Endothelial cell of umbilical vein (primary cell): ENCODE measurements at regions not wholly inside any gene's neighbourhood (a gene's known extent, or its start where the extent isn't known, plus 50 kb on each side); places are given as distances from the start of the nearest gene placed in this dataset.

Experiments
- BruUV-seq: library from RNA; stranded (reverse); fragments of 400-500 nt; replicated peaks from 2 replicates; lab custom pipeline; 2021; lab: Mats Ljungman, UMichigan
- CTCF ChIA-PET: fragments of 300-600, 350-600 bp; sonication (Branson Sonifier 250); formaldehyde crosslinking; loops from one replicate; lab custom pipeline; 2021; ENCODE audit warnings: antibody characterized with exemption, inconsistent platforms; lab: Charles Lee
- POLR2A ChIA-PET: fragments of 300-600, 350-600 bp; sonication (Branson Sonifier 250); formaldehyde crosslinking; loops from one replicate; lab custom pipeline; 2021; ENCODE audit warnings: antibody characterized with exemption, inconsistent platforms; lab: Charles Lee
- DNase-seq: peaks from one replicate; pipeline ENCODE4 v3.0.0-alpha.2; 2011; ENCODE audit warnings: low read depth, low spot score
- FAIRE-seq: peaks from 2 replicates; lab custom pipeline; 2011; peaks lifted over from hg19 to GRCh38; lab: Jason Lieb, UNC
- H2AFZ ChIP-seq: 2 replicates; pipeline ENCODE4 v1.6.0; 2012; ENCODE audit warnings: low read depth, low read length, control low read depth, inconsistent platforms
- H3K27ac ChIP-seq: 2 replicates; pipeline ENCODE4 v1.5.1; 2011; ENCODE audit warnings: low read depth, mild to moderate bottlenecking, control low read depth, low read length, moderate library complexity; ENCODE audit not compliant: insufficient read depth
- H3K27me3 ChIP-seq, 2 experiments: 2 replicates each; pipeline versions ENCODE4 v1.6.0 to v1.6.1; 2011; ENCODE audit warnings: low read length in 2 of 2, mixed read lengths in 1 of 2; ENCODE audit not compliant: control insufficient read depth in 2 of 2, insufficient read depth in 2 of 2
- H3K36me3 ChIP-seq, 2 experiments: 2 replicates in 1 of 2; 3 replicates in 1 of 2; pipeline ENCODE4 v1.5.1; 2011; ENCODE audit warnings: low read length in 2 of 2, mild to moderate bottlenecking in 1 of 2, moderate library complexity in 1 of 2; ENCODE audit not compliant: control insufficient read depth in 2 of 2, insufficient read depth in 2 of 2; ENCODE audit errors: extremely low read depth in 1 of 2
- H3K4me1 ChIP-seq: 3 replicates; pipeline ENCODE4 v1.5.1; 2011; ENCODE audit warnings: mild to moderate bottlenecking, low read length; ENCODE audit not compliant: control insufficient read depth, insufficient read depth; ENCODE audit errors: extremely low read depth
- H3K4me2 ChIP-seq: 2 replicates; pipeline ENCODE4 v1.6.1; 2011; ENCODE audit warnings: low read length, control low read depth, mixed read lengths; ENCODE audit not compliant: insufficient read depth
- H3K4me3 ChIP-seq, 3 experiments: fragments of 200-600 bp in 1 of 3; sonication (generic), shearing (Covaris generic) in 1 of 3; replicated peaks in 1 of 3; 2 replicates each; pipeline ENCODE4 v1.5.1; 2011 to 2016; ENCODE audit warnings: control low read depth in 3 of 3, low read length in 3 of 3, mild to moderate bottlenecking in 2 of 3, inconsistent platforms in 1 of 3, low read depth in 1 of 3, moderate library complexity in 1 of 3; ENCODE audit not compliant: insufficient read depth in 1 of 3
- H3K79me2 ChIP-seq: 2 replicates; pipeline ENCODE4 v1.6.0; 2012; ENCODE audit warnings: low read length, inconsistent platforms; ENCODE audit not compliant: control insufficient read depth, insufficient read depth
- H3K9ac ChIP-seq: replicated peaks from 2 replicates; pipeline ENCODE3; 2011; ENCODE audit warnings: low read length, control low read depth; ENCODE audit not compliant: insufficient read depth; ENCODE audit errors: extremely low read depth
- H3K9me1 ChIP-seq: replicated peaks from 3 replicates; pipeline ENCODE4 v1.6.0; 2011; ENCODE audit warnings: mild to moderate bottlenecking, low read length; ENCODE audit not compliant: control insufficient read depth, insufficient read depth; ENCODE audit errors: extremely low read depth
- H3K9me3 ChIP-seq: replicated peaks from 2 replicates; pipeline ENCODE4 v1.5.1; 2012; ENCODE audit warnings: low read length, inconsistent platforms; ENCODE audit not compliant: control insufficient read depth, insufficient read depth
- H4K20me1 ChIP-seq: replicated peaks from 2 replicates; pipeline ENCODE3; 2011; ENCODE audit warnings: mild to moderate bottlenecking, low read length; ENCODE audit not compliant: control insufficient read depth, insufficient read depth; ENCODE audit errors: extremely low read depth
- EZH2 ChIP-seq: IDR thresholded peaks from 2 replicates; pipeline ENCODE4 v1.6.1; 2012; ENCODE audit warnings: borderline replicate concordance, low read depth, mild to moderate bottlenecking, moderate library complexity, low read length, inconsistent platforms; ENCODE audit not compliant: severe bottlenecking
- FOS ChIP-seq: IDR thresholded peaks from 2 replicates; pipeline ENCODE4 v1.6.1; 2011; ENCODE audit warnings: mild to moderate bottlenecking, low read length, moderate library complexity, borderline replicate concordance; ENCODE audit not compliant: insufficient read depth
- GATA2 ChIP-seq: IDR thresholded peaks from 2 replicates; pipeline ENCODE4 v1.7.0; 2011; ENCODE audit warnings: low read depth, mild to moderate bottlenecking, moderate library complexity, mixed read lengths, low read length; ENCODE audit not compliant: insufficient read length, insufficient read depth
- JUN ChIP-seq: IDR thresholded peaks from 2 replicates; pipeline ENCODE4 v1.6.1; 2011; ENCODE audit warnings: borderline replicate concordance, low read depth; ENCODE audit not compliant: insufficient read length, insufficient read depth
- MYC ChIP-seq: IDR thresholded peaks from one replicate; pipeline ENCODE4 v1.6.1; 2011; ENCODE audit warnings: mild to moderate bottlenecking, low read depth, low read length
- POLR2A ChIP-seq: IDR thresholded peaks from 2 replicates; pipeline ENCODE4 v1.6.1; 2012; ENCODE audit warnings: low read depth, mild to moderate bottlenecking, control low read depth, low read length
- POLR2AphosphoS5 ChIP-seq: IDR thresholded peaks from 2 replicates; pipeline ENCODE4 v1.6.1; 2012; ENCODE audit warnings: low read depth, mild to moderate bottlenecking, control low read depth, low read length, moderate library complexity; ENCODE audit not compliant: insufficient read depth
- dilution Hi-C: fragments of 300-500 bp; cut with MboI; formaldehyde crosslinking; loops from one replicate; pipeline ENCODE4 v1.15.0; 2019; ENCODE audit warnings: low sequenced_read_pairs; ENCODE audit not compliant: extremely low pct_ligation_motif_present
- intact Hi-C: fragments of 100-400 bp; cut with micrococcal nuclease; formaldehyde crosslinking; loops from one replicate; pipeline ENCODE4 v1.10.0; 2022
- TF ChIP-seq, protein P1 (sequence below), 2 donors: IDR thresholded peaks; 1 replicate in 1 of 2; 2 replicates in 1 of 2; pipeline ENCODE4 v1.5.1; 2011; ENCODE audit warnings: low read length in 2 of 2, mild to moderate bottlenecking in 2 of 2, moderate library complexity in 2 of 2, control low read depth in 1 of 2, inconsistent platforms in 1 of 2, low read depth in 1 of 2; ENCODE audit not compliant: insufficient read depth in 1 of 2; ENCODE audit errors: extremely low read depth in 1 of 2
- TF ChIP-seq, protein P2 (sequence below): IDR thresholded peaks from 2 replicates; pipeline ENCODE4 v1.6.1; 2011; ENCODE audit not compliant: insufficient read depth, insufficient read length

DNA sequence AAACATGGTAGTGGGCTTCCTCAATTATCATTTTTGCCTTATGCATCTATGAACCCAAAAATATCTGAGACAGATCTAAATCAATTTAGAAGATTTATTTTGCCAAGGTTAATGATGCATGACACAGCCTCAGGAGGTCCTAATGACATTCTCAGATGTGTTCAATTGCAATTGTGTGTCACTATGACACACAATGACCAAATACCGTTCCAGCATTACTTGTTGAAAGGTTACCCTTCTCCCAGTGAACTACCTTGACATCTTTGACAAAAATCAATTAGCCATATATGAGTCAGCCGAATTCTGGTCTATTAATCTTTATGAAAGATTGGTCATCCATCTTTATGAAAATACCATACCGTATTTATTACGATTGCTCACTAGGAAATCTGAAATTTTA is 592.5 kb upstream of the GJE1 start:
- Histone ChIP-seq H3K36me3 (no peaks in the 10 kb centered on the region), H3K9me1 (no peaks in the 10 kb centered on the region), H3K27me3 (no peaks in the 10 kb centered on the region), H3K4me2 (no peak overlapping the region), H3K4me3 (no peak overlapping the region), H3K79me2 (no peaks in the 10 kb centered on the region), H3K9ac (no peak overlapping the region), H3K9me3 (no peaks in the 10 kb centered on the region), H3K27ac (no peak overlapping the region), H2AFZ (no peak overlapping the region), H4K20me1 (no peaks in the 10 kb centered on the region), H3K4me1 (peaks cover 5% of the 10 kb centered on the region)
- POLR2A ChIA-PET, result no interaction called here
- intact Hi-C loops (no loop called here), dilution Hi-C loops (no loop called here)
- FAIRE-seq (no peak), DNase-seq (no peak)
- TF ChIP-seq, protein P1, sequence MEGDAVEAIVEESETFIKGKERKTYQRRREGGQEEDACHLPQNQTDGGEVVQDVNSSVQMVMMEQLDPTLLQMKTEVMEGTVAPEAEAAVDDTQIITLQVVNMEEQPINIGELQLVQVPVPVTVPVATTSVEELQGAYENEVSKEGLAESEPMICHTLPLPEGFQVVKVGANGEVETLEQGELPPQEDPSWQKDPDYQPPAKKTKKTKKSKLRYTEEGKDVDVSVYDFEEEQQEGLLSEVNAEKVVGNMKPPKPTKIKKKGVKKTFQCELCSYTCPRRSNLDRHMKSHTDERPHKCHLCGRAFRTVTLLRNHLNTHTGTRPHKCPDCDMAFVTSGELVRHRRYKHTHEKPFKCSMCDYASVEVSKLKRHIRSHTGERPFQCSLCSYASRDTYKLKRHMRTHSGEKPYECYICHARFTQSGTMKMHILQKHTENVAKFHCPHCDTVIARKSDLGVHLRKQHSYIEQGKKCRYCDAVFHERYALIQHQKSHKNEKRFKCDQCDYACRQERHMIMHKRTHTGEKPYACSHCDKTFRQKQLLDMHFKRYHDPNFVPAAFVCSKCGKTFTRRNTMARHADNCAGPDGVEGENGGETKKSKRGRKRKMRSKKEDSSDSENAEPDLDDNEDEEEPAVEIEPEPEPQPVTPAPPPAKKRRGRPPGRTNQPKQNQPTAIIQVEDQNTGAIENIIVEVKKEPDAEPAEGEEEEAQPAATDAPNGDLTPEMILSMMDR (IDR thresholded peaks at IDR 0.05; ENCODE audit: extremely low read depth in 1 of 2, insufficient read depth in 1 of 2, low read depth in 1 of 2, low read length in 2 of 2), result no peak
- TF ChIP-seq EZH2 (no peak), POLR2AphosphoS5 (no peak), POLR2A (no peak), JUN (no peak), GATA2 (no peak), MYC (no peak), FOS (no peak)
- TF ChIP-seq, protein P2, sequence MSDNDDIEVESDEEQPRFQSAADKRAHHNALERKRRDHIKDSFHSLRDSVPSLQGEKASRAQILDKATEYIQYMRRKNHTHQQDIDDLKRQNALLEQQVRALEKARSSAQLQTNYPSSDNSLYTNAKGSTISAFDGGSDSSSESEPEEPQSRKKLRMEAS, result no peak
- no TSS peak for BruUV-seq
- CTCF ChIA-PET, result no interaction called here
